HG03442 (cell line): ENCODE measurements at regions not wholly inside any gene's neighbourhood (a gene's known extent, or its start where the extent isn't known, plus 50 kb on each side); places are given as distances from the start of the nearest gene placed in this dataset.
"Not testable (repeated sequence)": the region's sequence is repeated elsewhere in the genome, so short reads cannot be mapped to it uniquely, and the experiment has no call there.

Source experiments
- ATAC-seq: cut with Tn5 transposase; IDR thresholded peaks from one replicate; pipeline ENCODE4 v1.9.1; 2021; ENCODE audit warnings: mild to moderate bottlenecking, moderate library complexity; ENCODE audit not compliant: unreplicated experiment

GRCh38 chr12:75812271-75813018 lies 219.1 kb downstream of the PHLDA1 start:
- no peak for ATAC-seq

GRCh38 chr12:75809746-75810145 lies 221.8 kb downstream of the PHLDA1 start:
- ATAC-seq = no peak

GRCh38 chr12:75807494-75807893 lies 224.1 kb downstream of the PHLDA1 start:
- no peak for ATAC-seq

GRCh38 chr12:75805905-75806304 lies 225.7 kb downstream of the PHLDA1 start:
- no peak for ATAC-seq

- ATAC-seq = no peak
Measured at GRCh38 chr12:75805320-75805719, 226.3 kb downstream of the PHLDA1 start.

GRCh38 chr12:75798136-75798926 lies 233.2 kb downstream of the PHLDA1 start:
- no peak for ATAC-seq

GRCh38 chr12:75795125-75795524 lies 236.5 kb downstream of the PHLDA1 start:
- no peak for ATAC-seq

- ATAC-seq = no peak
Measured at GRCh38 chr12:75792687-75793086, 238.9 kb downstream of the PHLDA1 start.

- ATAC-seq = no peak
Measured at GRCh38 chr12:75790219-75790618, 241.4 kb downstream of the PHLDA1 start.

- ATAC-seq = not testable (repeated sequence)
Measured at GRCh38 chr12:75787146-75787545, 244.4 kb downstream of the PHLDA1 start.

- no peak for ATAC-seq
Measured at GRCh38 chr12:75786070-75786469, 245.5 kb downstream of the PHLDA1 start.

- no peak for ATAC-seq
Measured at GRCh38 chr12:75784591-75784990, 247.0 kb downstream of the PHLDA1 start.

GRCh38 chr12:75783093-75783877 lies 248.3 kb downstream of the PHLDA1 start:
- no peak for ATAC-seq

- ATAC-seq = no peak
Measured at GRCh38 chr12:75782069-75782581, 249.5 kb downstream of the PHLDA1 start.

GRCh38 chr12:75781532-75782046 lies 250.0 kb downstream of the PHLDA1 start:
- ATAC-seq = no peak

GRCh38 chr12:75779891-75780496 lies 251.6 kb downstream of the PHLDA1 start:
- no peak for ATAC-seq

- no peak for ATAC-seq
Measured at GRCh38 chr12:75774261-75775052, 257.1 kb downstream of the PHLDA1 start.

- ATAC-seq = no peak
Measured at GRCh38 chr12:75773377-75773776, 258.2 kb downstream of the PHLDA1 start.

- no peak for ATAC-seq
Measured at GRCh38 chr12:75771023-75771422, 259.6 kb upstream of the KRR1 start.

- ATAC-seq = no peak
Measured at GRCh38 chr12:75767957-75768356, 256.5 kb upstream of the KRR1 start.
